ENCODE measurements at regions not wholly inside any gene's neighbourhood (a gene's known extent, or its start where the extent isn't known, plus 50 kb on each side); places are given as distances from the start of the nearest gene placed in this dataset.

GRCh38 chr14:85391455-85391854, 138.5 kb upstream of the FLRT2 start (continued):
- TF ChIP-seq FOXP4 (CRISPR knock-in tag; IDR thresholded peaks at IDR 0.05), result no peak
- TF ChIP-seq TP53 (CRISPR knock-in tag; IDR thresholded peaks at IDR 0.05), result no peak
- no peak for TF ChIP-seq ZNF423 (CRISPR knock-in tag; IDR thresholded peaks at IDR 0.05)
- TF ChIP-seq, protein P1, sequence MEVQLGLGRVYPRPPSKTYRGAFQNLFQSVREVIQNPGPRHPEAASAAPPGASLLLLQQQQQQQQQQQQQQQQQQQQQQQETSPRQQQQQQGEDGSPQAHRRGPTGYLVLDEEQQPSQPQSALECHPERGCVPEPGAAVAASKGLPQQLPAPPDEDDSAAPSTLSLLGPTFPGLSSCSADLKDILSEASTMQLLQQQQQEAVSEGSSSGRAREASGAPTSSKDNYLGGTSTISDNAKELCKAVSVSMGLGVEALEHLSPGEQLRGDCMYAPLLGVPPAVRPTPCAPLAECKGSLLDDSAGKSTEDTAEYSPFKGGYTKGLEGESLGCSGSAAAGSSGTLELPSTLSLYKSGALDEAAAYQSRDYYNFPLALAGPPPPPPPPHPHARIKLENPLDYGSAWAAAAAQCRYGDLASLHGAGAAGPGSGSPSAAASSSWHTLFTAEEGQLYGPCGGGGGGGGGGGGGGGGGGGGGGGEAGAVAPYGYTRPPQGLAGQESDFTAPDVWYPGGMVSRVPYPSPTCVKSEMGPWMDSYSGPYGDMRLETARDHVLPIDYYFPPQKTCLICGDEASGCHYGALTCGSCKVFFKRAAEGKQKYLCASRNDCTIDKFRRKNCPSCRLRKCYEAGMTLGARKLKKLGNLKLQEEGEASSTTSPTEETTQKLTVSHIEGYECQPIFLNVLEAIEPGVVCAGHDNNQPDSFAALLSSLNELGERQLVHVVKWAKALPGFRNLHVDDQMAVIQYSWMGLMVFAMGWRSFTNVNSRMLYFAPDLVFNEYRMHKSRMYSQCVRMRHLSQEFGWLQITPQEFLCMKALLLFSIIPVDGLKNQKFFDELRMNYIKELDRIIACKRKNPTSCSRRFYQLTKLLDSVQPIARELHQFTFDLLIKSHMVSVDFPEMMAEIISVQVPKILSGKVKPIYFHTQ (CRISPR knock-in tag; IDR thresholded peaks at IDR 0.05), result no peak
- TF ChIP-seq MXD4 (CRISPR knock-in tag; IDR thresholded peaks at IDR 0.05; ENCODE audit: borderline replicate concordance), result no peak
- TF ChIP-seq, protein P2, sequence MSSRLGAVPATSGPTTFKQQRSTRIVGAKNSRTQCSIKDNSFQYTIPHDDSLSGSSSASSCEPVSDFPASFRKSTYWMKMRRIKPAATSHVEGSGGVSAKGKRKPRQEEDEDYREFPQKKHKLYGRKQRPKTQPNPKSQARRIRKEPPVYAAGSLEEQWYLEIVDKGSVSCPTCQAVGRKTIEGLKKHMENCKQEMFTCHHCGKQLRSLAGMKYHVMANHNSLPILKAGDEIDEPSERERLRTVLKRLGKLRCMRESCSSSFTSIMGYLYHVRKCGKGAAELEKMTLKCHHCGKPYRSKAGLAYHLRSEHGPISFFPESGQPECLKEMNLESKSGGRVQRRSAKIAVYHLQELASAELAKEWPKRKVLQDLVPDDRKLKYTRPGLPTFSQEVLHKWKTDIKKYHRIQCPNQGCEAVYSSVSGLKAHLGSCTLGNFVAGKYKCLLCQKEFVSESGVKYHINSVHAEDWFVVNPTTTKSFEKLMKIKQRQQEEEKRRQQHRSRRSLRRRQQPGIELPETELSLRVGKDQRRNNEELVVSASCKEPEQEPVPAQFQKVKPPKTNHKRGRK (CRISPR knock-in tag; IDR thresholded peaks at IDR 0.05; ENCODE audit: borderline replicate concordance), result no peak
- TF ChIP-seq HMGA2 (CRISPR knock-in tag; IDR thresholded peaks at IDR 0.05), result no peak
- TF ChIP-seq GRHL2 (CRISPR knock-in tag; IDR thresholded peaks at IDR 0.05; ENCODE audit: insufficient replicate concordance, severe bottlenecking), result no peak
- no peak for TF ChIP-seq ESRRA (CRISPR knock-in tag; IDR thresholded peaks at IDR 0.05; ENCODE audit: borderline replicate concordance)
- no peak for TF ChIP-seq CTCF (IDR thresholded peaks at IDR 0.05)

- POLR2A ChIA-PET, result no interaction called here
- no peak for ATAC-seq
- CTCF ChIA-PET, result no interaction called here
- no peak for TF ChIP-seq MXD4 (CRISPR knock-in tag; IDR thresholded peaks at IDR 0.05; ENCODE audit: borderline replicate concordance)
- no peak for TF ChIP-seq KAT7 (CRISPR knock-in tag; IDR thresholded peaks at IDR 0.05; ENCODE audit: borderline replicate concordance)
- TF ChIP-seq E2F1 (CRISPR knock-in tag; IDR thresholded peaks at IDR 0.05), result no peak
- no peak for TF ChIP-seq TCF7 (CRISPR knock-in tag; IDR thresholded peaks at IDR 0.05; ENCODE audit: low read depth)
- TF ChIP-seq, protein P2 (CRISPR knock-in tag; IDR thresholded peaks at IDR 0.05; ENCODE audit: borderline replicate concordance), result no peak
- TF ChIP-seq, protein P1 (CRISPR knock-in tag; IDR thresholded peaks at IDR 0.05), result no peak
- TF ChIP-seq ZNF232 (CRISPR knock-in tag; IDR thresholded peaks at IDR 0.05), result no peak
- TF ChIP-seq ZNF532 (CRISPR knock-in tag; IDR thresholded peaks at IDR 0.05; ENCODE audit: borderline replicate concordance), result no peak
- no peak for TF ChIP-seq ELF4 (CRISPR knock-in tag; IDR thresholded peaks at IDR 0.05; ENCODE audit: low read depth)
- no peak for TF ChIP-seq EMX1 (CRISPR knock-in tag; IDR thresholded peaks at IDR 0.05)
Observed at GRCh38 chr14:85391892-85392291, 138.1 kb upstream of the FLRT2 start.

More at GRCh38 chr14:85391892-85392291, 138.1 kb upstream of the FLRT2 start:
- peaks cover 5% of the 10 kb centered on the region for H3K4me1 Mint-ChIP-seq
- H3K27ac Mint-ChIP-seq, result no peak overlapping the region
- H3K36me3 Mint-ChIP-seq, result no peaks in the 10 kb centered on the region
- no peak for DNase-seq (ENCODE audit: low spot score)
- H3K4me3 Mint-ChIP-seq, result no peak overlapping the region
- H3K9me3 Mint-ChIP-seq, result no peaks in the 10 kb centered on the region
- no peaks in the 10 kb centered on the region for H3K27me3 Mint-ChIP-seq (ENCODE audit: low read depth)

Data from WTC11 (cell line).